H9 (cell line): ENCODE measurements at regions not wholly inside any gene's neighbourhood (a gene's known extent, or its start where the extent isn't known, plus 50 kb on each side); places are given as distances from the start of the nearest gene placed in this dataset.

Experiments
- DNase-seq: peaks from one replicate; pipeline ENCODE4 v3.0.0-alpha.2; 2017
- H2AFZ ChIP-seq: one replicate; pipeline ENCODE4 v1.6.1; 2013; ENCODE audit warnings: mild to moderate bottlenecking, low read length, control low read depth, moderate library complexity
- H2AK5ac ChIP-seq: 2 replicates; pipeline ENCODE4 v1.6.1; 2013; ENCODE audit warnings: low read length, control low read depth, mixed read lengths; ENCODE audit not compliant: insufficient read length
- H2BK120ac ChIP-seq: one replicate; pipeline ENCODE4 v1.6.1; 2013; ENCODE audit warnings: low read depth, mild to moderate bottlenecking, low read length, control low read depth, inconsistent platforms; ENCODE audit not compliant: poor library complexity, severe bottlenecking
- H2BK12ac ChIP-seq: 2 replicates; pipeline ENCODE4 v1.6.1; 2013; ENCODE audit warnings: low read length, control low read depth, mixed read lengths, low read depth; ENCODE audit not compliant: insufficient read length
- H2BK15ac ChIP-seq: 2 replicates; pipeline ENCODE4 v1.6.1; 2013; ENCODE audit warnings: low read depth, low read length, control low read depth
- H2BK20ac ChIP-seq: one replicate; pipeline ENCODE4 v1.6.1; 2013; ENCODE audit warnings: low read depth, mild to moderate bottlenecking, low read length, control low read depth, inconsistent platforms; ENCODE audit not compliant: poor library complexity, severe bottlenecking
- H2BK5ac ChIP-seq: 2 replicates; pipeline ENCODE4 v1.6.1; 2013; ENCODE audit warnings: low read length, control low read depth, mixed read lengths; ENCODE audit not compliant: insufficient read length
- H3K14ac ChIP-seq: 2 replicates; pipeline ENCODE4 v1.6.1; 2013; ENCODE audit warnings: low read length, control low read depth; ENCODE audit not compliant: insufficient read depth
- H3K18ac ChIP-seq: 2 replicates; pipeline ENCODE4 v1.6.1; 2013; ENCODE audit warnings: low read depth, mild to moderate bottlenecking, mixed read lengths, low read length, control low read depth; ENCODE audit not compliant: insufficient read length
- H3K23ac ChIP-seq: 2 replicates; pipeline ENCODE4 v1.6.1; 2013; ENCODE audit warnings: low read length, control low read depth, mixed read lengths, low read depth; ENCODE audit not compliant: insufficient read length
- H3K23me2 ChIP-seq: 2 replicates; pipeline ENCODE4 v1.6.1; 2013; ENCODE audit warnings: low read depth, mild to moderate bottlenecking, mixed read lengths, low read length, control low read depth; ENCODE audit not compliant: insufficient read length, poor library complexity, severe bottlenecking
- H3K27ac ChIP-seq: 2 replicates; pipeline ENCODE4 v1.5.1; 2013; ENCODE audit warnings: low read length, control low read depth, mixed read lengths, low read depth; ENCODE audit not compliant: insufficient read length
- H3K27me3 ChIP-seq: 2 replicates; pipeline ENCODE4 v1.6.1; 2013; ENCODE audit warnings: low read length, control low read depth, inconsistent platforms; ENCODE audit not compliant: insufficient read depth
- H3K4ac ChIP-seq: 2 replicates; pipeline ENCODE4 v1.6.1; 2013; ENCODE audit warnings: low read depth, mild to moderate bottlenecking, control low read depth, inconsistent platforms, low read length, moderate library complexity
- H3K4me1 ChIP-seq: 2 replicates; pipeline ENCODE4 v1.6.1; 2013; ENCODE audit warnings: low read length, control low read depth, inconsistent platforms; ENCODE audit not compliant: insufficient read depth
- H3K4me2 ChIP-seq: 2 replicates; pipeline ENCODE4 v1.6.1; 2013; ENCODE audit warnings: low read length, control low read depth, mixed read lengths; ENCODE audit not compliant: insufficient read length, insufficient read depth
- H3K56ac ChIP-seq: 2 replicates; pipeline ENCODE4 v1.6.1; 2013; ENCODE audit warnings: low read depth, mild to moderate bottlenecking, mixed read lengths, low read length, control low read depth; ENCODE audit not compliant: insufficient read length
- H3K79me1 ChIP-seq: 2 replicates; pipeline ENCODE4 v1.6.1; 2013; ENCODE audit warnings: low read depth, mild to moderate bottlenecking, moderate library complexity, low read length, control low read depth, inconsistent platforms; ENCODE audit not compliant: insufficient read depth, poor library complexity, severe bottlenecking
- H3K79me2 ChIP-seq: 2 replicates; pipeline ENCODE4 v1.6.1; 2013; ENCODE audit warnings: low read length, control low read depth, inconsistent platforms; ENCODE audit not compliant: insufficient read depth
- H3K9ac ChIP-seq: 2 replicates; pipeline ENCODE4 v1.6.1; 2013; ENCODE audit warnings: low read length, control low read depth, mixed read lengths; ENCODE audit not compliant: insufficient read length; ENCODE audit errors: extremely low read depth
- H3K9me3 ChIP-seq: one replicate; pipeline ENCODE4 v1.6.1; 2013; ENCODE audit warnings: low read depth, low read length, inconsistent platforms; ENCODE audit not compliant: control insufficient read depth
- H3T11ph ChIP-seq: one replicate; pipeline ENCODE4 v1.6.1; 2013; ENCODE audit warnings: mild to moderate bottlenecking, low read length, control low read depth, inconsistent platforms
- H4K20me1 ChIP-seq: one replicate; pipeline ENCODE4 v1.6.1; 2013; ENCODE audit not compliant: control insufficient read depth, insufficient read length, insufficient read depth
- H4K5ac ChIP-seq: 2 replicates; pipeline ENCODE4 v1.6.1; 2013; ENCODE audit warnings: low read depth, mild to moderate bottlenecking, mixed read lengths, low read length, control low read depth; ENCODE audit not compliant: insufficient read length
- H4K8ac ChIP-seq: replicated peaks from 2 replicates; pipeline ENCODE4 v1.6.1; 2013; ENCODE audit warnings: low read length, control low read depth, mixed read lengths, low read depth; ENCODE audit not compliant: insufficient read length
- H4K91ac ChIP-seq: 2 replicates; pipeline ENCODE4 v1.6.1; 2013; ENCODE audit warnings: low read depth, mild to moderate bottlenecking, moderate library complexity, mixed read lengths, low read length, control low read depth; ENCODE audit not compliant: insufficient read length
- H3K27ac Mint-ChIP-seq, 3 experiments: 2 replicates in 2 of 3; 3 replicates in 1 of 3; pipeline ENCODE4 v1.8.0; 2020 to 2021; ENCODE audit warnings: mixed read lengths in 3 of 3, mild to moderate bottlenecking in 1 of 3, moderate library complexity in 1 of 3
- H3K27me3 Mint-ChIP-seq: 2 replicates; pipeline ENCODE4 v1.8.0; 2021; ENCODE audit warnings: low read depth, mild to moderate bottlenecking, moderate library complexity, mixed read lengths
- H3K36me3 Mint-ChIP-seq, 3 experiments: 2 replicates in 2 of 3; 3 replicates in 1 of 3; pipeline ENCODE4 v1.8.0; 2020 to 2021; ENCODE audit warnings: low read depth in 3 of 3, mixed read lengths in 3 of 3; ENCODE audit not compliant: insufficient read depth in 1 of 3
- H3K4me1 Mint-ChIP-seq, 2 experiments: 2 replicates each; pipeline ENCODE4 v1.8.0; 2020; ENCODE audit warnings: mixed read lengths in 2 of 2
- H3K4me3 Mint-ChIP-seq, 2 experiments: 2 replicates in 1 of 2; 3 replicates in 1 of 2; pipeline ENCODE4 v1.8.0; 2020 to 2021; ENCODE audit warnings: mild to moderate bottlenecking in 2 of 2, mixed read lengths in 2 of 2, moderate library complexity in 1 of 2
- H3K9me3 Mint-ChIP-seq, 2 experiments: 2 replicates in 1 of 2; 3 replicates in 1 of 2; pipeline ENCODE4 v1.8.0; 2020; ENCODE audit warnings: mild to moderate bottlenecking in 2 of 2, mixed read lengths in 2 of 2, moderate library complexity in 1 of 2
- CTCF ChIP-seq: fragments of 200-600 bp; sonication (generic); conservative IDR thresholded peaks from 3 replicates; pipeline ENCODE4 v1.8.0; 2021; ENCODE audit warnings: antibody characterized with exemption, mild to moderate bottlenecking
- WGBS: extraction: QIAGEN DNeasy Blood & Tissue Kit; methylation state at CpG from one replicate; pipeline ENCODE4 v1.1.7; 2013; ENCODE audit warnings: missing lambda C conversion rate, low lambda C conversion rate, mixed read lengths; ENCODE audit not compliant: insufficient read length; ENCODE audit errors: extremely low coverage; 5-methylcytosine and 5-hydroxymethylcytosine counted together

- Histone ChIP-seq H2BK5ac (no peak overlapping the region), H3K27ac (no peak overlapping the region), H3K9me3 (no peaks in the 10 kb centered on the region), H2AFZ (no peak overlapping the region), H2BK20ac (no peak overlapping the region), H3K56ac (no peak overlapping the region), H4K5ac (no peak overlapping the region), H2BK120ac (no peak overlapping the region), H3K14ac (no peak overlapping the region), H4K91ac (no peak overlapping the region), H3K4me2 (no peak overlapping the region), H3K4ac (no peak overlapping the region), H3K4me1 (no peaks in the 10 kb centered on the region), H2BK12ac (no peak overlapping the region), H3K79me2 (no peaks in the 10 kb centered on the region), H3T11ph (no peak overlapping the region), H3K27me3 (no peaks in the 10 kb centered on the region), H4K20me1 (no peaks in the 10 kb centered on the region), H4K8ac (no peak overlapping the region), H3K23me2 (no peaks in the 10 kb centered on the region), H3K9ac (no peak overlapping the region), H3K18ac (no peak overlapping the region), H3K79me1 (no peaks in the 10 kb centered on the region), H3K23ac (no peak overlapping the region), H2BK15ac (no peak overlapping the region), H2AK5ac (no peak overlapping the region)
- no peak for TF ChIP-seq CTCF
- Mint-ChIP-seq H3K4me3 (no peak overlapping the region), H3K36me3 (peaks cover 19 to 44% (median 38%) of the 10 kb centered on the region in 3 experiments), H3K27me3 (no peaks in the 10 kb centered on the region; the same call in 1 of the 2 replicates), H3K4me1 (no peaks in the 10 kb centered on the region), H3K9me3 (peaks cover 47 to 62% of the 10 kb centered on the region in 2 experiments), H3K27ac (no peak overlapping the region; a peak in 1 of 7 replicates)
- no CpG with 5 or more reads among the region's 17 CpGs for WGBS
- DNase-seq: no peak
Observed at GRCh38 chr2:132252894-132253264, 91.1 kb upstream of the ANKRD30BL start.
